ENCODE measurements at regions not wholly inside any gene's neighbourhood (a gene's known extent, or its start where the extent isn't known, plus 50 kb on each side); places are given as distances from the start of the nearest gene placed in this dataset.

DNA sequence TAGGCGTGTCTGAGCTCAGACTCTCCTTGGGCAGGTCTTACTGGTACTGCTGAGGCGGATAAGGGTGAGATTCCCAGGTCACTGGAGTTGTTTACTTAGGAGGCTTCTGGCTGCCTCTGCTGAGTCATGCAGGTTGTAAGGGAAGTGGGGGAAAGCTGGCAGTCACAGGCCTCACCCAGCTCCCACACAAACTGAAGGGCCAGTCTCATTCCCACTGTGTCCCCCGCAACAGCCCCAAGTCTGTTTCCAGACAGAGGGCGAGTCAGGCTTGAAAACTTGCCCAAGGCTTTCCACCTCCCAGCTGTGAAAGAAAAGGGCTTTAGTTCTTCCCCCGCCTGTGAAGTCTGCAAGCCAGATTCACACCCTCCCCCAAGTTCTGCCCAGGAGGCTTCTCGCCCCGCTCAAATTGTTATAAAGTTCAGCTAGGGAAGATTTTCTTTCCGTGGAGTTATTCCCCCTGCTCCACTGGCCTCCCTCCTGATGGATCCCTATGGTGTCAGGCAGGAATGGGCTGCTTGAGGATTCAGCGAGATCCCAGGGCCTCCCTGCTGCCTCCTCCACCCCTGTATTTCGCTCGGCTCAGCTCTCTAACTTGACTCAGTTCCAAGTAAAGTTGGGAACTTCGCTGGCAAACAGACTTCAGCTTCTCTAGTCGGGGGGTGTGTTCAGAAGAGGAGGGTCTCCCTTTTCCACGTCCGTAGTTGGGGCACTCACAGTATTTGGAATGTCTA is 248.6 kb downstream of the NR4A2 start:
- DNase-seq: no peak

DNA sequence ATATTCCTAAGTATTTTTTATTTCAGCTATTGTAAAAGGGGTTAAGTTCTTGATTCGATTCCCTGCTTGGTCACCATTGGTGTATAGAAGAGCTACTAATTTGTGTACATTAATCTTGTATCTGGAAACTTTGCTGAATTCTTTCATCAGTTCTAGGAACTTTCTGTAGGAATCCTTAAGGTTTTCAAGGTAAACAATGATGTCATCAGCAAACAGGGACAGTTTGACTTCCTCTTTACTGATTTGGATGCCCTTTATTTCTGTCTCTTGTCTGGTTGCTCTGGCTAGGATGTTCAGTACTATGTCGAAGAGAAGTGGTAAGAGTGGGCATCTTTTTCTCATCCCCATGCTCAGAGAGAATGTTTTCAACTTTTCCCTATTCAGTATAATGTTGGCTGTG is 252.7 kb downstream of the NR4A2 start:
- no peak for DNase-seq

DNA sequence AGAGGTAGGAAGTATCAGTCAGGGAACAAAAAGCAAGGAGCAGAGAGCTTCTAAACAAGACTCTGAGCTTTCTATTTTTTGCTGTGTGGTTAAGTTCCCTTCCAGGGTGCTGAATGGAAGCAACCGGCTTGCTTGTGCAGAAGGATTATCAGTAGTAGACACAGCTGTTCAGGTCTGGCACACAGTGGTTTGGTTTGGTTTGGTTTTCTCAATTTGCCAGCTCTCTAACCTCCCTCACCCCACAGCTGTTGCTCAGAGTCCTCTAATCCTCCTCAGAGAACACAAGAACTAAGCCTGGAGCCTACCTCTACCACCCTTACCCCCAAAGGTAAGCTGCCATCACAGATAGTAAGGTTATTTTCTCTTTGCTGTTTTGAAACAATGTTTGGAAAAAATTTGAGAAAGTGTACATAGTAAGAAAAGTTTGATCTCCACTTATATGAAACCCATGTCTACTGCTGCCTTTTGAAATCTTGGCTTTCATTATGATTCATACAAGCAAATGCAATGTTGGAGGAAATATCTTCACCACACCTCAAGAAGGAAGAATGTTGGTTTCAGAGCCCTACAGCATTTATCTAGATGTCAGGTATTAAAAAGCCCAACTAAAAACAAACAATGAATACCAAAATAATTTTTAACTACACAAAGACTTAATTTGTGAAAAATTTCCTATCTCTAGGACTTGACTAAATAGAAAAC is 255.3 kb downstream of the NR4A2 start:
- no peak for DNase-seq

DNA sequence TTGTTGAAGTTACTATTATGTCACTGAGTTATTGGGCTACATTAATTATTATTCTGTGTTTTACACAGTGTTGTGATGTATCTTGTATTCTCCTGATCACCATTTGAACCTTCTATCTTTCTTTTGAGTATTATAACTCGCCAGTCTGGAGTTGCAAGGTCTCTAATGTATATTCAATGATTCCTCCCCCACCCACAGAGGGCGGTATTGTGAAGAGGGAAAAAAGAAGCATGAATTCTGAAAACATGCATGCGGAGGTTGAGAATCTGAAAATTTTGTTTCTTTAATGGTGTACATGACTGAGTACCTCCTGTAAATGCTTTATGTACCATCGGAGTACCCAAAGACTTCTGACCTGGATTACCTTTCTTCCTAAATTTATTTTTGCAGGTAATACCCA is 266.6 kb downstream of the NR4A2 start:
- DNase-seq: no peak

DNA sequence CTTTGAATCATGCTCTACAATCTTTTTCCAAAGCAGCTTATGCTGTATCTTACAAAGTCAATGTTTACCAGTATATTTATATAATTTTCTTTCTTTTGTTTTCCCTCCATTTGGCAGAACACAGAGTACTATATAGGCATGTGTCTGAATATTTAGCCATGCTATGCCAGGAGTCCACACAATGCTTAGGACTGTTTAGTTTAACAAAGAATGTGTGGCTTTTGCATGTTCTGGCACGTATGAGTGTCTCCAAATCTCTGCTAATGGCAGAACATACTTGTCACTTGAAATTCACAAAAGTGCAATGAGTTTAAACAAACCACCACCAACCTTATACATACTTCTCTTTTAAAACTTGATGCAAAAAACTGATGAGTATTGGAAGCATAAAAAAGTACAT is 268.0 kb downstream of the NR4A2 start:
- no peak for DNase-seq

DNA sequence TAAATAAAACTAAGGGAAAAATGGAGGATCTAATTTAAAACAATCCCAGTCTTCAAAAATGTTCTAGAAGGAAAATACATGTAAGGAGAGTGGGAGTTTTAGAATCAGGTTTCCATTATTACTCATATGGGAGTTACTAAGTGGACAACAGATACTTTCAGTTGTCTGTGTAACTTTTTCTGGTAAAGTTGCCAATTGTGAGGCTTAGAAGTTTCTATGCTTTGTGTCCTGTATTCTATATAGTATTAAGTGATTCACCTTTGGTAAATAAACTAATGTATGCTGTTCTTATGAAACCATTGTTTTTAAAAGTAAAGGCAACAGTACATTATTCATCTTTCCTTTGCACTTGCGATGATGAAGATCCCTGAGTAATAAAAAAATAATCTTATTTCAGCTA is 274.9 kb downstream of the NR4A2 start:
- no peak for DNase-seq

DNA sequence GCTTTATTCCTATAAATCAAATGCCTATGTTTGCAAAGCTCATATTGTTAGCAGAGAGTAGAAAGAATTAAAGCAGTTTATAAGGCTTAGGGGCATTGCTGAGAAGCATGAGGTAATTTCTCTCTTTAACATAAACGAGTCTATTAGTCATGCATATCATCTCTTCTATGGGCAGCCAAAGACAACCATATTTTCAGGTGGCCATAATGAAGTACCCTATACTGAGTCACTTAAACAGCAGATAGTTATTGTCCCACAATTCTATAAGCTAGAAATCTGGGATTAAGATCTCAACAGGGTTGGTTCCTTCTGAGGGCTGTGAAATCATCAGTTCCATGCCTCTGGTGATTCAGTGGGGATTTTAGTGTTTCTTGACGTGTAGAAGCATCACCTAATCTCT is 277.5 kb downstream of the NR4A2 start:
- no peak for DNase-seq

DNA sequence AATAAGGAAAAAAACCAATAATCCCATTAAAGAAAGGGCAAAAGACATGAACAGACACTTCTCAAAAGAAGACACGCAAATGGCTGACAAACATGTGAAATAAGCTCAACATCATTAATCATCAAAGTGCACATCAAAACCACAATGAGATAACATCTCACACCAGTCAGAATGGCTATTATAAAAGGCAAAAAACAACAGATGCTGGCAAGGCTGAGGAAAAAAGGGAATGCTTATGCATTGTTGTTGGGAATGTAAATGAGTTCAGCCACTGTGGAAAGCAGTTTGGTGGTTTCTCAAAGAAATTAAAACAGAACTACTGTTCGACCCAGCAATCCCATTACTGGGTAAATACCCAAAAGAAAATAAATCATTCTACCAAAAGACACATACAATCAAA is 285.6 kb downstream of the NR4A2 start:
- DNase-seq: no peak

DNA sequence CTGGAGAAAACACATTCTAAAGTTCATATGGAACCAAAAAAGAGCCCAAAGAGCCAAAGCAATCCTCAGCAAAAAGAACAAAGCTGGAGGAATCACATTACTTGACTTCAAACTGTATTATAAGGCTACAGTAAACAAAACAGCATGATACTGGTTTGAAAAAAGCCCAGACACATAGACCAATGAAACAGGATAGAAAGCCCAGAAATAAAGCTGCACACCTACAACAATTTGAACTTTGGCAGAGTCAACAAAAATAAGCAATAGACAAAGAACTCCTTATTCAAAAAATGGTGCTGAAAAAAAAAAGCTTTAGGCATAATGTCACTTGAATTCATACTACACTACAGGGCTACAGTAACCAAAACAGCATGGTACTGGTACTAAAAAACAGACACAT is 289.6 kb downstream of the NR4A2 start:
- no peak for DNase-seq

DNA sequence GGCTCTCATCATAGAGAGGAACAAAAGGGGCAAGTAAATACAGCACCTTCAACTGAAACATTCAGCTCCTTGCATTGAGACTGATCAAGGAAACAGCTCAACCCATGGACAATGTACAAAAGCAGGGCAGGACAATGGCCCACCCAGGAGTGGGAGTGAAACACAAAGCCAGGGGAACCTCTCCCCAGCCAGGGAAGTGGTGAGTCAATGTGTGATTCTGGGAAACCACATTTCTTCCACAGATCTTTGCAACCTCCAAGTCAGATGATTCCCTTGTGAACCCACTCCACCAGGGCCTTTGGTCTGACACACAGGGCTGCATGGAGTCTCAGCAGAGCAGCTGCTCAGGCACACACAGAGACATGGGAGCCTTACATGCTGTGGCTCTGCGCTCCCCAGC is 294.5 kb downstream of the NR4A2 start:
- no peak for DNase-seq

DNA sequence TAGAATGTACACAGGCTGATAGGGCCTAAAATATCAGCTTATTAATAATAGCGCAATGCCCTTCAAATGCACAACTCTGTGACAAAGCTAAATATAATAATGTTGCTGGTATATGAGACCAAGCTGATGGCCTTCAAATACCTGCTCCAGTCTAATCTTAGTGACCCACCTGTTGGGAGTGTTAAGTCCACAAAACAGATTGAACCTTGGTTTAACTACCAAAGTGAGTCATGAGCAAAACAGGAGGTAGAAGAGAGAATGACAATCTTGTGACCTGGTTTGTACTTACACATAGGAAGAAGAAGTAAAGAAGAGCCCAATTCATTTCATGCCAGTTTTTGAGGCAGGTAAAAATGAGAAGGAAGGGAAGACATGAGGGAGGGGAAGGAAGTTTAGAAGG is 295.0 kb downstream of the NR4A2 start:
- no peak for DNase-seq

DNA sequence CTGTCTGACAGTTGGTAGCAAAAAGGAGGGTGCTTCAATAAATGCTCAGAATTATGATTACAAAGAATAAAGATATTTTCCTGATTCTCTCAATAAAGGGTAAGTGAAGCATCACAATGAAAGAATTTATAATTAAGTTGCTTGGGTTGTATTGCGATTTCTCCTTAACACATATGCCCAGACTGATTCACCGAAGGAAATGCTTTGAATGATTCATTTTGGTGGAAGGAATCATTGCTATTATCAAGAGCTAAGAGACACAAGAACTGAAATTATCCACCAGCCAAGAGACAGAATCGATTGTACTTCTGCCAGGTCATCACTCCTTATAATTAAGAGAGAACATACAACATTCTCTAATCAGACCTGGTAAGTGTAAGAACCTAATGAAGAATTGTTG is 301.4 kb downstream of the NR4A2 start:
- no peak for DNase-seq

DNA sequence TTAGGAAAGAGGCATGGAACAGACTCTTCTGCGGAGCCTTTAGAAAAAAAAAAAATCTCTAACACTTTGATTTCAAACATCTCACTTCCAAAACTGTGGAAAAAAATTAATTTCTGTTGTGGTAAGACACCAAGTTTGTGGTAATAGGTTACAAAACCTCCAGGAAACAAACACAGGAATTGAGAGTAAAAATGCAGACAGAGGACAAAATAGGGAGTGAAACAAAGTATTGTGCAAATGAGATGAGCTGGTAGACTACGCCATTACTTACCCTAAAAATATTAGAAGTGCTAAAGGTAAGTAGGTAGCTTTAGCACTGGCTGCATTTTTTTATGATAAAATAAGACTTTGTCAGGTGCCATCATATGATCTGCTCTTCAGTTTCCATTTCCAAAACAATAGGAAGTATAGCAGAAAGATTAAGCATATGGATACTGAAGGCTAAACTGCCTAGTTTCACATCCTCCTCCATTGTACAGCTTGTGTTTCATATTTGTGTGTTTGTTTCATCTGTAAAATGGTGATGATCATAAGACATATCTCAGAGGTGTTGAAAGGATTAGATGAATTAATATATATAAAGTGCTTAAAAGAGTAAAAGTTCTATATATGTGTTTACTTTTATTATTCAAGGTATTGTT is 309.2 kb downstream of the NR4A2 start:
- DNase-seq: no peak

DNA sequence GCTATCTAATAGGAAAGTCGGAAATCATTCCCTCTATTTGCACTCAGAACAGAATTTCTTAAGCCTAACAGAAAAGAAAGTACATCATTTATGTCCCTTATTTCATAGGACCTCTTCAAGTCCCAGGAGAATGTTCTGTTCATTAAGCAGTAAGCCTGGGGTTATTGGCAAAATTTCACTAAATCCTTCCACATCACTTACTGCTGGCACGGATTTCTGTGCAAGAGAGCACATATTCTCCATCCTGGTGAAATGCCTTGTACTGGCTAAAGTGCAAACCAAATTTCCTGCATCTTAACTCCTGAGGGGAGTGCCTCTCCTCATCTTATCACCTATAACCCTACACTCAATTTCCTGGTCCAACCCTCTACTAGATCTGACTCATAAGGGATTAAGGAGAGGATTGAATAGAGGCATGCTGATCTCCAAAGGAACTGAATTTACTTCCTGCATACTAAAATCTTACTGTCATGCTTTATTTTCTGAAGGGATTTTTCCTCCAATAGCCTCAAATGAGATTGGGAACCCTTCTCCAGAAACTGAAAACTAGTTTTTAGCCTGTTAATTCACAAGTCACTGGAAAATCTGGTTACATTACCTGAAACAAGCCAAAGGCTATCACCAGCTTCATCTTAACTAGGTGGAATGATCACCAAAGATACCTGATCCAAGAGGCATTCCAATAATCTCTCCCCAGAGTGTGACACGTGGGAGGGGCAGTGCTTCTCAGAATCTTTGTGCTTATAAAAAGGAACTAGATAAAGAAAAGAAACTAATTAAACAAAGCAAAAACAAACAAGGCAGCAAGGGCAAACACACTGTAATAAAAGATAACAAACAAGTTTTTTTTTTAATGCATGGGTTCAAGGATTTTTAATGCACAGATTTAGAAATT is 311.1 kb downstream of the NR4A2 start:
- DNase-seq: no peak

DNA sequence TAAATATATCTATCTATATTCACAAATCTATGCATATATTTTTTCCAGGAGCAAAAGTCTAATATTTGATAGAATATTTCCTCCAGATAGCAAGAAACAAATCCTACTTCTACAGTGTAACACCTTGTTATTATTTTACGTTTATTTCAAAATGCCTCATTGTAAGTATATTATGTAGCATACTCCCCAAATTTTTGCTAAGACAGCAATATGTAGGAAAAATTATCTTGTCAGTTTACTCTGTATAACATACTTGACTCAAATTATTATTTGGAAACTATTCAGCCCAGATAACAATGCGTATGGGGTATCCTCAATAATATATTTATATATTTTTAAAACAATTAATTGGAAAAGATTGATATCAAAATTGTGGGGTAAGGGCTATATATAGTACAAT is 313.2 kb downstream of the NR4A2 start:
- DNase-seq: no peak

DNA sequence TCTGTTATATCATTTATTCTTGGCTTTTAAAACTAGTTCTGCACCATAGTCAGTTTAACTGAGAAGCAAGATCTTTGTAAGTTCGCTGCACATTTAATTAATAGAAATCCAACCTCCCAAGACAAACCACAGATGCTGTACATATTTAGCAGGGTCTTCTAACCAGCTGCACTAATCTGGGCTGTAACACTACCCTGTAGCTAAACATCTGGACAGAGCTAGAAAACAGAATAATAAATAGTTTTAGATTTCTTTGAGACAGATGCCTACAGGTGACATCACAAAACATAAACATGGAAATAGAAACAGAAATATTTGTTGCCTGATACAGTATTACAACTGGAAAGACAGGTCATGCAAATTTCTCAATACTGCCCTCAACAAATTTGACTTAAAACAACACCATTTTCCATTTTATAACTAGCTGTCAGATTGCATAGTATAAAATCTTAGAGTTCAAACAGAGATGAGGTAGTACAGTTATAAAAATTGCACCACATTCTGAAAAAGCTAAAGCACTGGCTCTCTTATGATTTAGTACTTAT is 315.1 kb downstream of the NR4A2 start:
- DNase-seq: no peak

DNA sequence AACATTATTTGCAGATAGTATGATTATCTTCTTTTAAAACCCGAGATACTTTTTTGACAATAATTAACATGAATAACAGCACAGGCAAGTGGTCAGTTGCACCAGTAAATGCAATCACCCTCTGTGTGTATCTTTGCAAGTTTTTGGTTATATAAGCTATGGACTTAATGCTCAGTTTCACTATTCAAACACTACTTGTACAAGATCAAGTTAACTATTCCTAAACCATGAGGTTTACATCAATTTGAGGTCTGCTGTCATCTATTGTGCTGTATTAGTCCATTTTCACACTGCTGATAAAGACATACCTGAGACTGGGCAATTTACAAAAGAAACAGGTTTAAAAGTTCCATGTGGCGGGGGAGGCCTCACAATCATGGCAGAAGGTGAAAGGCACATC is 323.2 kb downstream of the NR4A2 start:
- DNase-seq: no peak

DNA sequence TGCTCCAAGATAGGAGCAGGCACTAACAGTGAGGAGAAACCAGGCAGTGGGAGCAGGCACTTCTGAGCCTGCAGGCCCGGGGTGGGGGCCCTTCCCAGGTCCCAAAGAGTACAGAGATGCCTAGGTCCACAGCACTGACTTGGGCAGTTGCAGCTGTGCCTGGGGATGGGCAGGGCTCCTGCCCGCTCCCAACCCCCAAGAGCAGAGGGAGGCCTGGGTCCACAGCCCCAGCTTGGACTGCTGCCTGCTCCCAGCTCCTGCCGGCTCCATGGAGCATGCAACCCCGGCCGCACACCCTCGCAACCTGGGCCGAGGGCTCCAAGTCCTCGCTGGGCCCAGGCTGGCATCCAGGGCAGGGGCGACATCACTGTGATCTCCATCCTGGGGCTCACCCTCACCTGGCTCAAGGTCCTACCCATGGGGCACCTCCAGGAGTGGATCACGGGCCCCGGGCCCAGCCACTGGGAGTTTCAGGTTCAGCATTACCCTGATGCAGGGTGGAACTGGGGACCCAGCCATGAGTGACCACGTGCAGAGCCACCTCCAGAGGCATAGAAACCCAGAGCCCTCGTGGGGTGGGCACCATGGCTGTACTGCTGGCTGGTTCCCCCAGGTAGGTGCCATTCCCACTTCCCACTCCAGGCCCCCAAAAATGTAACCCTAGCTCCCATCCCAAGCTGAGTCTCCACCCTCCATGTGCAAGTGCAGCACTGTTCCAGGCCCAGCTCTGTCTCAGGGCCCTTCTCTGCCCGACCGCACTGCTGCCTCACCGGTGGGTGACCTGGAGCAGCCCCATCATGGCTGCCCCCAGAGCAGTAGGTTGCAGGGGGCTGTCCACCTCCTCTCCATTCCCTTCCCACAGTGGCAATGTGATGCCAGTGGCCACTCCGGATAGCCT is 325.6 kb downstream of the NR4A2 start:
- no peak for DNase-seq

DNA sequence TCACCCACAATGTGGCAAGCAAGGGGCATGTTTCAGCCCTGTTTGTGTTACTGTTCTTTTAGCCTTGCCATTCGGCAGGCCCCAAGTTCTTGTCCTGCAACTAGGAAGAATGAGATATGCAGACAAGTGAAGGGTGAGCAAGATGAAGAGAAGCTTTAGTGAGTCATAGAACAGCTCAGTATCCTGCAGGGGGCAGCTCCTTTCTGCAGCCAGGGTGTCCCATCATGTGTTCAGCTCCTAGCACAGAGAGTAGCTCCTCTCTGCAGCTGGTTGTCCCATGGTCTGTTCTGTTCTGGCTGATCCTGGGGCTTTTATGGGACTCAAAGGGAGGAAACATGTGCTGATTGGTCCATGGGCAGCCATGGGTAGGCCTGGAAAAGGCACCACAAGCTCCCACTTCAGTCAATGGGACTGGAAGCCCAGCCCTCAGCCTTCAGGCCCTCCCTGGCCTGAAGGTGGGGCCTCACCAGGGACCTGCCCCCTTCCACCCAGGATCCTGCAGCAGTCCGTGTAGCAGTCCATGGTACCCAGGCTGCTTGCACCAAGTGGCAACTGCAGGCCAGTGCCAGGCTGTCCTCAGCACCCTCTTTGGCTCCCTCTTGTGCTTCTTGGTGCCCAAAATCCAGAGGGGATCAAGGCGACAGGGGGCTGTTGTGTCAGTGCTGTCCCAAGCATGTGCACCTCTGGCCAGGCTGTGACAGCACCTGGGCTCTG is 326.4 kb downstream of the NR4A2 start:
- DNase-seq: no peak

DNA sequence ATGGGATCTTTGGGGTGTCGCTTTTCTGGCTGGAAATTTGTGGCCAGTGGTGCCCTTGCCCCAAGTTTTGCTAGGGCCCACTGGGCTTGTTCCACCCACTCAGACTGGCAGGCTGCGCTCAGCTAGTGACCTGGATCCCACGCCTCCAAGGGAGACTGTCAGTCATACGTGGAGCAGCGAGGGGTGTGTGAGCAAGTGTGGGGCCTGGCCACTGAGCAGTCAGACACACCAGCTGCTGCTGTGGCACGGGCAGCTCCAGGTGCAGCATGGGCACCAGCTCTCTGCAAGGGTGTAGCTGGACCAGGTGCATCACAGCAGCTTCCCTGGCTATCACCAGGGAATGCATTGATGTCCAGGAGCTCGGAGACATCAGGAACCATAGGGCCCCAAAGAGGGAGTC is 327.0 kb downstream of the NR4A2 start:
- peak; percentile 36 for DNase-seq

DNA sequence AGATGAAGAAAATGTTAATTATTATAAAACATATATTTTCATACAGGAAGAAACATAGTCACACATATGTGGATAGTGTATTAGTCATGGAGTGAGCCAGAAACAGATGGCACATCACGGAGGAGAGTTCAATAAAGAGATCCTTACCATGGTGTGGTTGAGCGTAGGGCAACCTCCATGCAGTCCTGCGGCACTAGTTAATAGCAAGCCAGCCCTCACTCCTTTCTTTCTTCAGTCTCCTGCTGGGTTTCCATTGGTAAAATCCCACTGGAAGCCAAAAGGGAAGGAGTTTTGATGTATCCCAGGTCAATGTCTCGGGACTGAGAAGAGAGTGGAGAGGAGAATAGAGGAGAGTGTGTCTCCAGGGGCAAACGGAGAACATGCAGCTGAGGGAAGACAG is 328.1 kb downstream of the NR4A2 start:
- no peak for DNase-seq
